ENCODE measurements at regions not wholly inside any gene's neighbourhood (a gene's known extent, or its start where the extent isn't known, plus 50 kb on each side); places are given as distances from the start of the nearest gene placed in this dataset.
A peak's percentile ranks its signal among the peaks of the same experiment; 100 is the strongest.

DNA sequence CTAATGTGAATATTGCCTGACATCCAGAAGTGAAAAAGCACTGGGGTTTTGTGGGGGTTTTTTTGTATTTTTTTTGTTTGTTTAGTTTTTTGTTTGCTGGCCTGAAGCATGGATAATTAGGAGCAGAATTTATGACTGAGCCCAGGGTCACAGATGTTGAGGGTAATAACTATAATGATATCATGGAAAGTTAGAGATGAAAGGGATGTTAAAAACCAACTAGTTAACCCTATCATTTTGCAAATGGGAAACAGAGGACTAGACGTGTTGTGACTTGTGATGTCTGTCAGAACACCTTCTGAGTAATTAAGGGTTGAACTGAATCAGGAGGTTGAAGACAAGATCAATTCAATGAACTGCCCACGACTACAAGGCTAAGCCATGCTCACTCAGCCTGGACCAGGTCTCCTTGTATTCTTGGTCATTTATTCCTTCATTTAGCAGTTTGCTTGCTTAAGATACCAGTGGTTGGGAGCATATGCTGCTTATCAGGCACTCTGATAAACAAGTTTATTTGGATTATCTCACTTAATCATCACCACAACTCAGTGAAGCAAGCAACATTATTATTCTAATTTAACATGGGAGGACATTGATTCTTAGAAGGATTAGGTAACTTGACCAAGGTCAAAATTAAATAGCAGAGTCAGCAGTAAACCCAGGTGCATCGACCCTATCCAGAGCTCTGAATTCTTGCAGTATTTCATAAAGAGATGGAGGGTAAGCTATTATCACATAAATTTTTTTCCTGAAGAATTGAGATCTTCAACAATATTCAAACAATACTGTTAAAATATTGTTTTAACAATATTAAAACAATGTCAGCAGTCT lies 75.7 kb upstream of the PIK3R1 start:
- Histone ChIP-seq H3K27me3 (no peaks in the 10 kb centered on the region), H3K36me3 (replicated peaks; ENCODE audit: insufficient read depth, low read depth) (no peaks in the 10 kb centered on the region), H2AFZ (no peak overlapping the region), H4K20me1 (ENCODE audit: insufficient read depth, poor library complexity, severe bottlenecking) (no peaks in the 10 kb centered on the region), H3K4me1 (ENCODE audit: insufficient read depth) (no peaks in the 10 kb centered on the region), H3K9me2 (replicated peaks; ENCODE audit: insufficient read depth) (no peaks in the 10 kb centered on the region), H3K4me2 (no peak overlapping the region), H3K9me3 (ENCODE audit: low read depth) (no peaks in the 10 kb centered on the region), H3K4me3 (no peak overlapping the region), H3K27ac (no peak overlapping the region), H3K79me2 (no peaks in the 10 kb centered on the region)
- WGBS (ENCODE audit: low lambda C conversion rate, missing lambda C conversion rate), result 40% methylated on average over 3 of the region's 3 CpGs
- TF ChIP-seq EZH2phosphoT487 (IDR thresholded peaks at IDR 0.05; ENCODE audit: low read depth, severe bottlenecking, unreplicated experiment) (no peak), CTCF (IDR thresholded peaks at IDR 0.05; ENCODE audit: poor library complexity) (no peak), EZH2 (IDR thresholded peaks at IDR 0.05; ENCODE audit: borderline replicate concordance) (no peak)
- no peak for DNase-seq (ENCODE audit: low spot score)

DNA sequence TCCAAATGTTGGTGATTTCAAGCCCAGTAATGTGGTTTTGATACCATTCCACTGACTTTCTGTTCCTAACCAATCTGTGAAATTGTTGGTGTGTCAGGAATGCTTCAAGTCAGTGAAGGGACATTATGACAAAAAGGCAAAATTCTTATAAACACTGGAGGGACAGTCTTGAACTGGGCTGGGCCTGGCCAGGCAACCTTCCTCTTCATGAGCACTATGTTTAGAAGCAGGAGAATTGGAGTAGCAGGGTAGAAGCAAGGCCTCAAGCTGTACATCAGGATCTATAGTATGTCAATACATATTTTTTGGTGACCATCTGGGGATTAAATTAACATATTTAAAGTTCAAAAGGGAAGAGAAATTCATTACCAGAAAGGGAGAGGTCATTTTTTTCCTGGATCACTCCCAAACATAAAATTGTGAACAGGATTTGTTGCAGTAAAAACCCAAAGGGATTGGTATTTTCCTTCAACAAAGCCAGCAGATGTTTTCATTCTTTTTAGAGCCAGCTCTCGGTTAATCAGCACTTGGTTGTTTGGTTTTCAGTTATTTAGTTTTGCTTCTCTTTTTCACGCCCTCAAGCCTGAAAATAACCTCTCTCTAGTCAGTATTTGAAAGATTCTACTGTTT lies 77.9 kb upstream of the PIK3R1 start:
- no peaks in the 10 kb centered on the region for H4K20me1 ChIP-seq (ENCODE audit: insufficient read depth, poor library complexity, severe bottlenecking)
- TF ChIP-seq CTCF (IDR thresholded peaks at IDR 0.05; ENCODE audit: poor library complexity) (no peak), EZH2 (IDR thresholded peaks at IDR 0.05; ENCODE audit: borderline replicate concordance) (no peak), EZH2phosphoT487 (IDR thresholded peaks at IDR 0.05; ENCODE audit: low read depth, severe bottlenecking, unreplicated experiment) (no peak)
- H3K27me3 ChIP-seq, result no peaks in the 10 kb centered on the region
- no peaks in the 10 kb centered on the region for H3K79me2 ChIP-seq
- H3K9me3 ChIP-seq (ENCODE audit: low read depth), result no peaks in the 10 kb centered on the region
- H2AFZ ChIP-seq, result no peak overlapping the region
- no peaks in the 10 kb centered on the region for H3K36me3 ChIP-seq (replicated peaks; ENCODE audit: insufficient read depth, low read depth)
- no peak overlapping the region for H3K4me2 ChIP-seq
- H3K9me2 ChIP-seq (replicated peaks; ENCODE audit: insufficient read depth), result no peaks in the 10 kb centered on the region
- no peak for DNase-seq (ENCODE audit: low spot score)
- no peak overlapping the region for H3K27ac ChIP-seq
- WGBS (ENCODE audit: low lambda C conversion rate, missing lambda C conversion rate), result 76% methylated on average over 2 of the region's 2 CpGs
- peaks cover 12% of the 10 kb centered on the region for H3K4me1 ChIP-seq (ENCODE audit: insufficient read depth)
- no peak overlapping the region for H3K4me3 ChIP-seq

DNA sequence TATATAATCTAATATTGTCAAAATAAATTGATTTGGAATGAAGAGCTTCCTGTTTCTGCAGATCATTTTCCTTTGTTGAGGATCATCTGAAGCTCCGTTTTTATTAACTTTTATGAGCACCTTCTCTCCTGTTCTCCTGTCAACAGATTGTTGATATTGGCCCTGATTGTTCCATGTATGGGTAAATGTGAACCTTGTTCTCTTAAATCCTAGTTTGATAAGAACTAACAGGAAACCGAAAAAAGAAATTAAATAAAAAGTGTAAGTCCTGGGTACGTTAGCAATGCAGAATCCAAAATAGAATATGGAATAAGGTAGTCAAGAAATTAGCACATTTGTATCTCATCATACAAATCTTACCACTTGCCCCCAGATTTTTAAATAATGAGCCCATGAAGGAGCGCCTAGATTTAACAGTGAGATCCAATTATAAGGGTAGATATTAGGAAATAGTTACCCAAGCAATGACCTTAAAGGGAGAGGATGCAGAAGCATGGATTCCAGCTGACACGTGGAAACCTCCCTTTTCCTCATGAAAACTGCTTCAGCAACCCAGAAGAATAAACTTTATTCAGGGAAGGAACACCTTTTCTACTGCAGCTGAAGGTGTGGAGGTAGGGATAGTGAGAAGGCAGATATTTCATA lies 80.8 kb upstream of the PIK3R1 start:
- Histone ChIP-seq H2AFZ (peak overlapping the region; percentile 1), H3K9me3 (ENCODE audit: low read depth) (no peaks in the 10 kb centered on the region), H3K79me2 (no peaks in the 10 kb centered on the region), H3K36me3 (replicated peaks; ENCODE audit: insufficient read depth, low read depth) (no peaks in the 10 kb centered on the region), H3K4me1 (ENCODE audit: insufficient read depth) (peaks cover 12% of the 10 kb centered on the region), H3K4me2 (peak overlapping the region; percentile 48), H4K20me1 (ENCODE audit: insufficient read depth, poor library complexity, severe bottlenecking) (no peaks in the 10 kb centered on the region), H3K27me3 (no peaks in the 10 kb centered on the region), H3K9me2 (replicated peaks; ENCODE audit: insufficient read depth) (no peaks in the 10 kb centered on the region), H3K4me3 (no peak overlapping the region), H3K27ac (no peak overlapping the region)
- no peak for DNase-seq (ENCODE audit: low spot score)
- TF ChIP-seq EZH2phosphoT487 (IDR thresholded peaks at IDR 0.05; ENCODE audit: low read depth, severe bottlenecking, unreplicated experiment) (no peak), EZH2 (IDR thresholded peaks at IDR 0.05; ENCODE audit: borderline replicate concordance) (no peak), CTCF (IDR thresholded peaks at IDR 0.05; ENCODE audit: poor library complexity) (no peak)
- WGBS (ENCODE audit: low lambda C conversion rate, missing lambda C conversion rate), result 45% methylated on average over 5 of the region's 5 CpGs

All from hepatocyte (in vitro differentiated cells).